Suprapubic skin (tissue), 3 donors: ENCODE measurements at regions not wholly inside any gene's neighbourhood (a gene's known extent, or its start where the extent isn't known, plus 50 kb on each side); places are given as distances from the start of the nearest gene placed in this dataset.

Experiments used
- CTCF ChIP-seq, 2 donors: fragments of 200-600 bp in 1 of 2; fragments of 450-650 bp in 1 of 2; sonication (generic) in 1 of 2; IDR thresholded peaks; one replicate each; pipeline ENCODE4 v1.5.1; 2016 to 2019; ENCODE audit warnings: antibody characterized with exemption in 2 of 2, mild to moderate bottlenecking in 1 of 2, moderate library complexity in 1 of 2
- POLR2A ChIP-seq, 2 donors: fragments of 450-650 bp; IDR thresholded peaks; one replicate each; pipeline ENCODE4 v1.6.1; 2017; ENCODE audit warnings: antibody characterized with exemption in 2 of 2, mild to moderate bottlenecking in 2 of 2, moderate library complexity in 2 of 2

GRCh38 chr18:78643981-78644380, 335.6 kb upstream of the SALL3 start:
- no peak for TF ChIP-seq POLR2A (IDR thresholded peaks at IDR 0.05)
- TF ChIP-seq CTCF (IDR thresholded peaks at IDR 0.05) = no peak
